Endothelial cell of umbilical vein (primary cell): ENCODE measurements at regions not wholly inside any gene's neighbourhood (a gene's known extent, or its start where the extent isn't known, plus 50 kb on each side); places are given as distances from the start of the nearest gene placed in this dataset.

ENCODE experiments used
- CTCF ChIP-seq, 2 donors: IDR thresholded peaks; 1 replicate in 1 of 2; 2 replicates in 1 of 2; pipeline ENCODE4 v1.5.1; 2011; ENCODE audit warnings: low read length in 2 of 2, mild to moderate bottlenecking in 2 of 2, moderate library complexity in 2 of 2, control low read depth in 1 of 2, inconsistent platforms in 1 of 2, low read depth in 1 of 2; ENCODE audit not compliant: insufficient read depth in 1 of 2; ENCODE audit errors: extremely low read depth in 1 of 2
- EZH2 ChIP-seq: IDR thresholded peaks from 2 replicates; pipeline ENCODE4 v1.6.1; 2012; ENCODE audit warnings: borderline replicate concordance, low read depth, mild to moderate bottlenecking, moderate library complexity, low read length, inconsistent platforms; ENCODE audit not compliant: severe bottlenecking
- FOS ChIP-seq: IDR thresholded peaks from 2 replicates; pipeline ENCODE4 v1.6.1; 2011; ENCODE audit warnings: mild to moderate bottlenecking, low read length, moderate library complexity, borderline replicate concordance; ENCODE audit not compliant: insufficient read depth
- JUN ChIP-seq: IDR thresholded peaks from 2 replicates; pipeline ENCODE4 v1.6.1; 2011; ENCODE audit warnings: borderline replicate concordance, low read depth; ENCODE audit not compliant: insufficient read length, insufficient read depth
- MAX ChIP-seq: IDR thresholded peaks from 2 replicates; pipeline ENCODE4 v1.6.1; 2011; ENCODE audit not compliant: insufficient read depth, insufficient read length
- MYC ChIP-seq: IDR thresholded peaks from one replicate; pipeline ENCODE4 v1.6.1; 2011; ENCODE audit warnings: mild to moderate bottlenecking, low read depth, low read length
- POLR2A ChIP-seq: IDR thresholded peaks from 2 replicates; pipeline ENCODE4 v1.6.1; 2012; ENCODE audit warnings: low read depth, mild to moderate bottlenecking, control low read depth, low read length
- POLR2AphosphoS5 ChIP-seq: IDR thresholded peaks from 2 replicates; pipeline ENCODE4 v1.6.1; 2012; ENCODE audit warnings: low read depth, mild to moderate bottlenecking, control low read depth, low read length, moderate library complexity; ENCODE audit not compliant: insufficient read depth

- TF ChIP-seq CTCF (IDR thresholded peaks at IDR 0.05; ENCODE audit: extremely low read depth in 1 of 2, insufficient read depth in 1 of 2, low read depth in 1 of 2, low read length in 2 of 2) (no peak), POLR2A (no peak), EZH2 (no peak), MYC (no peak), POLR2AphosphoS5 (no peak), JUN (no peak), FOS (no peak), MAX (no peak)
Measured at GRCh38 chr10:64465653-64466052, 944.5 kb downstream of the REEP3 start.
